Neuronal stem cell (in vitro differentiated cells): ENCODE measurements at regions not wholly inside any gene's neighbourhood (a gene's known extent, or its start where the extent isn't known, plus 50 kb on each side); places are given as distances from the start of the nearest gene placed in this dataset.

Source experiments
- DNase-seq: peaks from one replicate; pipeline ENCODE4 v3.0.0-alpha.2; 2013; ENCODE audit warnings: low spot score
- H2AFZ ChIP-seq: one replicate; pipeline ENCODE4 v1.6.1; 2013; ENCODE audit warnings: mild to moderate bottlenecking, low read length, inconsistent platforms
- H2AK5ac ChIP-seq: 2 replicates; pipeline ENCODE4 v1.6.1; 2013; ENCODE audit warnings: low read depth, mild to moderate bottlenecking, inconsistent platforms, low read length, moderate library complexity, mixed read lengths
- H2BK120ac ChIP-seq: 2 replicates; pipeline ENCODE4 v1.6.1; 2013; ENCODE audit warnings: low read depth, mild to moderate bottlenecking, inconsistent platforms, low read length, moderate library complexity, mixed read lengths
- H2BK12ac ChIP-seq: one replicate; pipeline ENCODE4 v1.6.1; 2013; ENCODE audit warnings: low read length, inconsistent platforms
- H2BK15ac ChIP-seq: 2 replicates; pipeline ENCODE4 v1.6.1; 2013; ENCODE audit warnings: mild to moderate bottlenecking, low read length, inconsistent platforms, mixed read lengths
- H2BK5ac ChIP-seq: one replicate; pipeline ENCODE4 v1.6.1; 2013; ENCODE audit warnings: inconsistent platforms, mild to moderate bottlenecking, low read length, moderate library complexity
- H3K14ac ChIP-seq: one replicate; pipeline ENCODE4 v1.6.1; 2013; ENCODE audit warnings: low read length, inconsistent platforms
- H3K18ac ChIP-seq: 2 replicates; pipeline ENCODE4 v1.6.1; 2013; ENCODE audit warnings: low read length, inconsistent platforms
- H3K23ac ChIP-seq: 2 replicates; pipeline ENCODE4 v1.6.1; 2013; ENCODE audit warnings: low read depth, mild to moderate bottlenecking, mixed read lengths, low read length, inconsistent platforms; ENCODE audit not compliant: poor library complexity
- H3K27ac ChIP-seq: replicated peaks from 3 replicates; pipeline ENCODE4 v1.5.1; 2013; ENCODE audit warnings: low read length, inconsistent platforms
- H3K27me3 ChIP-seq, 3 experiments: 2 replicates each; pipeline ENCODE4 v1.6.1; 2013; ENCODE audit warnings: low read length in 3 of 3, mild to moderate bottlenecking in 2 of 3, inconsistent platforms in 1 of 3, low read depth in 1 of 3, mixed read lengths in 1 of 3, moderate library complexity in 1 of 3; ENCODE audit not compliant: control insufficient read depth in 3 of 3, insufficient read depth in 3 of 3
- H3K36me3 ChIP-seq, 2 donors: replicated peaks in 1 of 2; 2 replicates each; pipeline ENCODE4 v1.6.1; 2013; ENCODE audit warnings: low read length in 2 of 2; ENCODE audit not compliant: control insufficient read depth in 2 of 2, insufficient read depth in 2 of 2
- H3K4ac ChIP-seq: 2 replicates; pipeline ENCODE4 v1.6.1; 2013; ENCODE audit warnings: inconsistent platforms, mild to moderate bottlenecking, low read length, moderate library complexity
- H3K4me1 ChIP-seq, 2 donors: 1 replicate in 1 of 2; 2 replicates in 1 of 2; pipeline ENCODE4 v1.6.1; 2013; ENCODE audit warnings: low read length in 2 of 2, low read depth in 1 of 2; ENCODE audit not compliant: control insufficient read depth in 2 of 2, insufficient read depth in 1 of 2
- H3K4me2 ChIP-seq: one replicate; pipeline ENCODE4 v1.6.1; 2013; ENCODE audit warnings: mild to moderate bottlenecking, low read length, inconsistent platforms; ENCODE audit not compliant: insufficient read depth, poor library complexity, severe bottlenecking
- H3K4me3 ChIP-seq, 2 donors: 2 replicates each; pipeline ENCODE4 v1.5.1; 2013; ENCODE audit warnings: low read length in 2 of 2, mild to moderate bottlenecking in 2 of 2, inconsistent platforms in 1 of 2, moderate library complexity in 1 of 2
- H3K79me1 ChIP-seq: one replicate; pipeline ENCODE4 v1.6.1; 2013; ENCODE audit warnings: low read depth, mild to moderate bottlenecking, inconsistent platforms, low read length, moderate library complexity
- H3K9ac ChIP-seq: one replicate; pipeline ENCODE4 v1.6.1; 2013; ENCODE audit warnings: mild to moderate bottlenecking, low read depth, low read length, inconsistent platforms; ENCODE audit not compliant: poor library complexity
- H3K9me3 ChIP-seq, 2 donors: replicated peaks in 1 of 2; 2 replicates each; pipeline versions ENCODE3 to v1.6.1; 2013; ENCODE audit warnings: low read length in 2 of 2, mild to moderate bottlenecking in 2 of 2, inconsistent platforms in 1 of 2, low read depth in 1 of 2, mixed read lengths in 1 of 2, moderate library complexity in 1 of 2; ENCODE audit not compliant: control insufficient read depth in 2 of 2, insufficient read depth in 1 of 2
- H4K8ac ChIP-seq: one replicate; pipeline ENCODE4 v1.6.1; 2013; ENCODE audit warnings: low read depth, mild to moderate bottlenecking, inconsistent platforms, low read length, moderate library complexity
- H4K91ac ChIP-seq: one replicate; pipeline ENCODE4 v1.6.1; 2013; ENCODE audit warnings: low read length, low read depth, mild to moderate bottlenecking, inconsistent platforms; ENCODE audit not compliant: poor library complexity
- WGBS, 2 donors: extraction: QIAGEN DNeasy Blood & Tissue Kit; methylation state at CpG; one replicate each; pipeline ENCODE4 v1.1.7; 2013; ENCODE audit warnings: missing lambda C conversion rate in 2 of 2, mixed read lengths in 1 of 2; ENCODE audit not compliant: insufficient read length in 2 of 2, insufficient replicate concordance in 1 of 2; ENCODE audit errors: extremely low coverage in 2 of 2; 5-methylcytosine and 5-hydroxymethylcytosine counted together

DNA sequence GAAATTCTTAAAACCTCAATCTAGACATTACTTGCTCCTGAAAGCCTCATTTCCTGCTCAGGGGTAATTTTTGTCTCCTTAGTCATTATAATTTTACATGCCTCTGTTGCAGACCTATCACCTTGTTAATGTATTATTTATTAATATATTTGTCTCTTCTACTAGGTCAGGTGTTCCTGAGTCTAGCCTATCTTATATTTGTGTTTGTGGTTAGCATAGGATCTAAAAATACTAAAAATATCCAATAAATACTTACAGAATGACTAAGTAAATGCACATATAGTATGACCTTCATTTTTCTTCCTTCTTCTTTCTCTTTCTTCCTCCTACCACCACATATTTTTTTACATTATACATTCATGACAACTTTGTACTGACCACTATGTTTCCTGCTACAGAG, 268.9 kb upstream of the HS3ST5 start:
- Histone ChIP-seq H2BK12ac (no peak overlapping the region), H3K9ac (no peak overlapping the region), H4K8ac (no peak overlapping the region), H3K4me3 (no peak overlapping the region), H2AK5ac (no peak overlapping the region), H3K4me1 (no peaks in the 10 kb centered on the region), H3K36me3 (no peaks in the 10 kb centered on the region), H3K79me1 (no peaks in the 10 kb centered on the region), H3K9me3 (no peaks in the 10 kb centered on the region), H3K4ac (no peak overlapping the region), H3K4me2 (no peak overlapping the region), H2BK15ac (no peak overlapping the region), H2AFZ (no peak overlapping the region), H3K14ac (no peak overlapping the region), H3K18ac (no peak overlapping the region), H3K27ac (no peak overlapping the region), H3K23ac (no peak overlapping the region), H2BK5ac (no peak overlapping the region), H2BK120ac (no peak overlapping the region), H4K91ac (no peak overlapping the region), H3K27me3 (no peaks in the 10 kb centered on the region)
- no peak for DNase-seq

DNA sequence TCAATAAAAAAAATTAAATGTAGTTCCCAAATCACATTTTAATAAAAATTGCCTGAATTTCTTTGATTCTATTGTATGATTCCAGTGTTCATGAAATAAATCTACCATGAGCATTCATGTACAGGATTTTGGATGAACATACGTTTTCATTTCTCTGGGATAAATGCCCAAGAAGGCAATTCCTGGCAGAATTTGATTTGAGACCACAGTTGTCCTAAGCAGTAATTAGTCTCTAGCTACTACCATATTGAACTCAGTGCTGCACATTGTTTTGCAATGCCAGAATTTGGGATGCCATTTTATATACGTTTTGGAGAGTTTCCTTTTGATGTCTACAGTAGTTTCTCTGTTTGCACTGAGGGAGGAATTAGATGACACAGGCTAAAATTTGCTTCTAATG, 265.3 kb upstream of the HS3ST5 start:
- H3K27ac ChIP-seq: no peak overlapping the region
- H4K91ac ChIP-seq: no peak overlapping the region
- H2AFZ ChIP-seq: no peak overlapping the region
- H4K8ac ChIP-seq: no peak overlapping the region
- no peak overlapping the region for H3K14ac ChIP-seq
- H3K4me3 ChIP-seq: no peak overlapping the region
- H2BK12ac ChIP-seq: no peak overlapping the region
- no peak overlapping the region for H3K9ac ChIP-seq
- no peaks in the 10 kb centered on the region for H3K9me3 ChIP-seq
- no peak overlapping the region for H3K23ac ChIP-seq
- H3K27me3 ChIP-seq: no peaks in the 10 kb centered on the region
- WGBS, 2 donors: no CpG with 5 or more reads among the region's 2 CpGs
- no peaks in the 10 kb centered on the region for H3K4me1 ChIP-seq
- no peak overlapping the region for H3K4me2 ChIP-seq
- no peak overlapping the region for H2AK5ac ChIP-seq
- no peak overlapping the region for H2BK15ac ChIP-seq
- no peak overlapping the region for H2BK120ac ChIP-seq
- H2BK5ac ChIP-seq: no peak overlapping the region
- DNase-seq: no peak
- no peak overlapping the region for H3K18ac ChIP-seq
- H3K79me1 ChIP-seq: no peaks in the 10 kb centered on the region
- no peak overlapping the region for H3K4ac ChIP-seq
- H3K36me3 ChIP-seq: no peaks in the 10 kb centered on the region

DNA sequence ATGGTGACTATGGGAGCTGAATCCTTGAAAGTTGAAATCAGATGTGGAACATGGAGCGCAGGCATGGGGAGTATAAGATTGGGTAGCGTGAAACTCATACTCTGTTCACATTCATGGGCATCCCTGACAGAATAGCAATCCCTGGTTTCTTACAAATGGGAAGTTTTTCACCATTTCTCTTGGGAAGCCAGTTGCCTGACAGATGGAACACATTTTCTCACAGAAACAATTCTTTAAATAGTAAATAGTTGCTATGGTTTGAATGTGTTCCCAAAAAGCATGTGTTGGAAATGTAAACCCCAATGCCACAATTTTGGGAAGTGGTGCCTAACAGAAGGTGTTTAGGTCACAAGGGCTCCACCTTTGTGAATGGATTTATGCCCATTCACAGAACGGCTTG, 262.8 kb upstream of the HS3ST5 start:
- Histone ChIP-seq H3K27ac (no peak overlapping the region), H2AFZ (no peak overlapping the region), H3K4me3 (no peak overlapping the region), H2BK5ac (no peak overlapping the region), H2AK5ac (no peak overlapping the region), H3K27me3 (no peaks in the 10 kb centered on the region), H3K9ac (no peak overlapping the region), H3K14ac (no peak overlapping the region), H4K8ac (no peak overlapping the region), H2BK120ac (no peak overlapping the region), H2BK12ac (no peak overlapping the region), H4K91ac (no peak overlapping the region), H3K4ac (no peak overlapping the region), H3K4me2 (no peak overlapping the region), H3K18ac (no peak overlapping the region), H3K36me3 (no peaks in the 10 kb centered on the region), H3K4me1 (no peaks in the 10 kb centered on the region), H3K79me1 (no peaks in the 10 kb centered on the region), H3K23ac (no peak overlapping the region), H3K9me3 (no peaks in the 10 kb centered on the region), H2BK15ac (no peak overlapping the region)
- no peak for DNase-seq
- WGBS, 2 donors: no CpG with 5 or more reads among the region's 3 CpGs

- Histone ChIP-seq H3K18ac (no peak overlapping the region), H2BK15ac (no peak overlapping the region), H2BK5ac (no peak overlapping the region), H3K27me3 (no peaks in the 10 kb centered on the region), H2BK12ac (no peak overlapping the region), H3K9ac (no peak overlapping the region), H3K4me2 (no peak overlapping the region), H4K8ac (no peak overlapping the region), H3K79me1 (no peaks in the 10 kb centered on the region), H2AFZ (no peak overlapping the region), H3K27ac (no peak overlapping the region), H3K4me3 (no peak overlapping the region), H3K4ac (no peak overlapping the region), H2AK5ac (no peak overlapping the region), H4K91ac (no peak overlapping the region), H3K23ac (no peak overlapping the region), H3K36me3 (no peaks in the 10 kb centered on the region), H3K4me1 (no peaks in the 10 kb centered on the region), H3K14ac (no peak overlapping the region), H3K9me3 (no peaks in the 10 kb centered on the region), H2BK120ac (no peak overlapping the region)
- no peak for DNase-seq
- WGBS, 2 donors: no CpG with 5 or more reads among the region's 1 CpG
These were observed 257.6 kb upstream of the HS3ST5 start for GRCh38 chr6:114600381-114600780.
